ENCODE measurements at regions not wholly inside any gene's neighbourhood (a gene's known extent, or its start where the extent isn't known, plus 50 kb on each side); places are given as distances from the start of the nearest gene placed in this dataset.
"Not testable (repeated sequence)": the region's sequence is repeated elsewhere in the genome, so short reads cannot be mapped to it uniquely, and the experiment has no call there.

DNA sequence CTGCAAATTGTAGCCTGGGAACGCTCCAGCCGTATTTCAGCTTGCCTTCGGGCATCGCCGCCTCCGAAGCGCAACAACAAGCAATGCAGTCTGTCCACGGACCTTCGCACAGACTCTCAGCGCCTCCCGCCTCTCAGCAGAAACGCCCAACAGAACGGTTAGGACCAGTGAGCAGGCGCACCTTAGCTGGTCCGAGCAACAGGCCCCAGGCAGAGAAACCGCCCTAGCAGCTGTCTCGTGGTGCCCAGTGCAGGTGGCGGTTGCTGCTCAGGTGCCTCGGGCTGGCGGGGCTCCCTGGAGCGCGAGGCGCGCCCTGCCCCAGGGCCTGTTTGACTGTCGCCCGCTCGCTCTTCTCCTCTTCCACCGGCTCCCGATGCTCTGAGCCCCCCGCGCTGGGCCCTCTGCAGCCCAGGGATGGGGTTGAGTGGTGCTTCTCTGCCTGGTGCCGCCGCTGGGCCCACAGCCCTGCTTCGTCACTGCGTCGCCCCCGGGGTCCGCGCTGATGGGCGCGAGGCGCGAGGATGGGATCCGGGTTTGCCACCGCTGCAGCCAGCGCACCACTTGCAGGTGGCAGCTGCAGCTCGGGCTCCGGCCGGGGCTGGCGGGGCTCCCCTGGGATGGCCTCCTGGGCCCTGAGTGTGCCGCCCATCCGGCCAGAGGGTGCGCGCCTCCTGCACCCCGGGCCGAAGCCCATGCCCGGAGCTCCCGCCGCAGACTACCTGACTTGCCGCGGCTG, 268.4 kb upstream of the FRG2C start:
- no peak for DNase-seq

DNA sequence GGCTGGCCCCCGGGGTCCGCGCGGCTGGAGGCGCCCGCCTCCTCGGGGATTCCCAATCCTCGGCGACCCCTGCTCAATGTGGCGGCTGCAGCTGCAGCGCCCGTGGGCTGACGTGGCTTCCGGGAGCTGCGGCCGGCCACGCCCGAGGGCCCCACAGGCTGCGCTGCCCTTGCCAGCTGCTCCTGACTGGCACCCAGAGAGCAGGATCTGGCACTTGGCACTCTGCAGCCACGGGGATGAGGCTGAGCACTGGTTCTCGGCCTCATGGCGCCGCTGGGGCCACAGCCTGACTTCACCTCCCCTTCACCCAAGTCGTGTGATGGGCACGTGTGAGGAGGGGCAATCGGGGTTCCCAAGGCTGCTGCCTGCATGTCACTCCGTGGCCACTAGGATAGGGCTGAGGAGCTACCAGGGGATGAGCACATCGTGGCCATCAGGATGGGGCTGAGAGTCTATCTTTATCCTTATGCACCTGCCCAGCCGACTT, 267.8 kb upstream of the FRG2C start:
- no peak for DNase-seq

DNA sequence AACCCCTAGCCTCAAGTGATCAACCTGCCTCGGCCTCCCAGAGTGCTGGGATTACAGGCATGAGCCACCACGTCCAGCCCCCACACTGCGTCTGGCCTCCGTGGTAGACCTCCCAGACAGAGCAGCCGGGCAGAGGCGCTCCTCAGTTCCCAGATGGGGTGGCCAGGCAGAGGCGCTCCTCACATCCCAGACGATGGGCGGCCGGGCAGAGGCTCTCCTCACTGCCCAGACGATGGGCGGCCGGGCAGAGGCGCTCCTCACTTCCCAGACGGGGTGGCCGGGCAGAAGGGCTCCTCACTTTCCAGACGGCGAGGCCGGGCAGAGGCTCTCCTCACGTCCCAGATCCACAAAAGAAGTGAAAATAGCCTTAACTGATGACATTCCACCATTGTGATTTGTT, 266.6 kb upstream of the FRG2C start:
- DNase-seq: not testable (repeated sequence)

DNA sequence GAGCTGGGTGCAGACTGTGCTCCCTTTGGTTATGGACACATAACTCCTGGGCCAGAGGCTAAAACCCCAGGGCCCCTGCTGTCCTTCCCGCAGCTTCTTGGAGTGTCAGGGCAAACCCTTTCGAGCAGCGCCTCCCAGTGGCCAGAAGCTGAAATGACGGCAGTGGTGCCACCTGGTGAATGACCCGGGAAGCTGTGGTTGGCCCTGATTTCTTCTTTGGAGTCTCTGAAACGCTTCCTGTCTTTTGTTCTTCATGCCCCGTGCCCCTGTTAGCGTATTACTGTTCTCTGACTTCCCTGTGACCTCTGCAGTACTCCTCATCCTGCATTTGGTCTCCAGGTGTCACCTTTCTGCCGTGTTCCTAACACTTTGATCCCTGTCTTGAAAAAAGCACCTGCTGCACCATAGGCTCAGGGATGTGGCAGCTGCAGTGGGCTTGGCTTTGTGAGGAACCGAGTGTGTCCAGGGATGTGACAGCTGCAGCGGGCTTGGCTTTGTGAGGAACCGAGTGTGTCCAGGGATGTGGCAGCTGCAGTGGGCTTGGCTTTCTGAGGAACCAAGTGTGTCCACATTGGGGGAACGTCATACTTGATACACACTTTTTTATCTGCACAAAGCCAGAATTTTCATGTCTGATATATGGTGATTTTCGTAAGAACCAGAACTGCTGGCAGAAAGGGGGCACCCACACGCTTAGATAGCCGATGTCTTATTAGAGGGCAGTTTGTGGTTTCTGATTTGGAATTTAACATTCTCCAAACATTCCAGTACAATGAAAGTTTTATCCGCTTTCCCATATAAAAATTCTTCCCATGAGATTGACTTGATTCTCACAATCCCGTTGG, 241.8 kb upstream of the FRG2C start:
- not testable (repeated sequence) for DNase-seq

DNA sequence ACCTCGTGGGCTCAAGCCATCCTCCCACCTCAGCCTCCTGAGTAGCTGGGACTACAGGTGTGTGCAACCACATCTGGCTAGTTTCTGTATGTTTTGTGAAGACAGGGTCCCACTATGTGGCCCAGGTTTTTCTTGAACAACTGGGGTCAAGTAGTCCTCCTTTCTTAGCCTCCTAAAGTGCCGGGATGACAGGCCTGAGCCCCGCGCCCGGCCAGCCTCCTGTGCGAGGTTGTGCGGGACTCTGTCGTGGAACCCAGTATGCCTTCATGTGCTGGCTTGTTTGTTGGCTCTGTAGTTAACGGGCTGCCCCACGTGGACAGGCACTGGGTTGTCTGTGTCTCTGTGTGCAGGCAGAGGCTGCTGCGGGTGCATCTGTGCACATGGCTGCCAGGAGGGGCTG, 238.7 kb upstream of the FRG2C start:
- DNase-seq: not testable (repeated sequence)

DNA sequence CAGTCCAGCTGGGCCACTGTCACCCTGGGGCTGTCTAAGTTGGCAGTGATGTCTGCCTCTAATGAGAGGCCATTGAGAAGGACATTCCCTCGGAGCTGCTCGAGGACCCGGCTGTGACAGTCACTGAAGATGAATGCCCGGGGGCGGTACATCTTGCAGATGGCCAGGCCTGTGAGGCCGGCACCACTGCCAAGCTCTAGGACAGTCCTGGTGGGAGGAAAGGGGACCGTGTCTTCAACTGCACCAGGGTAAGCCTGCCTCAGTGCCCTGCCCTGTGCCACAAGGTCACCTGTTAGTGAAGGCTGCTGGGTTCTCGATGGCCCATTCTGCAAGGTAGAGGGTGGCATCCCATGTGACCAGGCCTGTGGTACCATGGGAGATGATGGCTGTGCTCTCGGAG, 236.6 kb upstream of the FRG2C start:
- DNase-seq: not testable (repeated sequence)

DNA sequence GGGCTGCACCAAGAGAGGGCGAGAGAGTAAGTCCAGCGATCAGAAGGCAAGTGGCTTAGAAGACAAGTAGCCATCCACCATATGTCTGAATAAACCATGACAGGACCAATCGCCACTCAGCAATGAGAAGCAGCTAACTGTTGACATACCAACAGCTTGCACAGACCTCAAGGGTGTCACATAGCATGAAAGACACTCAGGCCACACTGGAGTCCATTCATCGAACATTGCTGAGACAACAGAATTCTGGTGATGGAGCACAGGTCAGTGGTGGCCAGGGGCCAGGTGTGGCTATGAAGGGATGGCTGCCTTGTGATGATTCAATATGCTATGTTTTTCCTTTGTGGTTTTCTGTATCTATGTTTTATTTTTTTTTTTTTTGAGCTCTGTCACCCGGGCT, 236.2 kb upstream of the FRG2C start:
- DNase-seq: not testable (repeated sequence)

DNA sequence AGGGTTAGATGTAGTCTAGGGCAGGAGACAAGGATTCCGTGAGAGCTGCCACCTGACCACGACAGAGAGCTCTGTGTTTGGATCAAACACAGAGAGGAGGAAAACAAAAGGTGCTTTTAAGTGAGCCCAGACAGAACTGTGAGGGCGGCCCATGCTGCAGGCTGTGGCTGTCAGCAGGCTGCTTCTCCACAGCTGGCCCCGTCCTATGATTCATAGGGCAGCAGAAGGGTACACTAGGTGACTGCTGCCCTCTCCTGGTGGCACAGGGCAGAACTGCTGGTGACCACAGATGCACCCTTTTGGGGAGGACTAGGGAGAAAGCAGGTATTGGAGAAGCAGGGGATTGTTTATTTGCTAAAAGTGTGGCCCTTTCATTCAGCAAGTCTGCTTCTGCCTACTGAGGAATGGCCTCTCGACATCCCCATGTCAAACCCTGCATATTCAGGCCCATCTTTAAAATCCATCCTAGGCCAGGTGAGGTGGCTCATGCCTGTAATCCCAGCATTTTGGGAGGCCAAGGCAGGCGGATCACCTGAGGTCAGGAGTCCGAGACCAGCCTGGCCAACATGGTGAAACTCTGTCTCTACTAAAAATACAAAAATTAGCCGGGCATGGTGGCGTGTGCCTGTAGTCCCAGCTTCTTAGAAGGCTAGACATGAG, 234.4 kb upstream of the FRG2C start:
- DNase-seq: peak; percentile 64

DNA sequence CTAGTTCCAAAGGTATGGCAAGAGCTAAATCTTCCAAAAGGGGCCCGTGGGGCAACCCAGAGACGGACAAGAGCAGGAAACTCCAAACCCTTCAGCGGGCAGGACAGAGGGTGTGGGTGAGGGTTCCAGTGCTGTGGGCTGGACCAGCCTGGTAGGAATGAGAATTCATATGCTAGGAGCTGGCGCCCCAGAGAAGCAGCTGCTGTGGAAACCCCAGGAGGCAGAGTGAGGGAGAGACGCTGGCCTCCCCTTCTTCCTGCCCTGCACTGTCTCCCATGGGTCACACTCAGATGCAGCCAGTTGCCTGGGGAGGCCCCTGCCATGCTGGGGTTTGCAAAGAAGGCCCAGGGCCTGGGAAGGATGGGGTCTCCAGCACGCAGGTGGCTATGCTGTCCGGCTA, 233.7 kb upstream of the FRG2C start:
- not testable (repeated sequence) for DNase-seq

DNA sequence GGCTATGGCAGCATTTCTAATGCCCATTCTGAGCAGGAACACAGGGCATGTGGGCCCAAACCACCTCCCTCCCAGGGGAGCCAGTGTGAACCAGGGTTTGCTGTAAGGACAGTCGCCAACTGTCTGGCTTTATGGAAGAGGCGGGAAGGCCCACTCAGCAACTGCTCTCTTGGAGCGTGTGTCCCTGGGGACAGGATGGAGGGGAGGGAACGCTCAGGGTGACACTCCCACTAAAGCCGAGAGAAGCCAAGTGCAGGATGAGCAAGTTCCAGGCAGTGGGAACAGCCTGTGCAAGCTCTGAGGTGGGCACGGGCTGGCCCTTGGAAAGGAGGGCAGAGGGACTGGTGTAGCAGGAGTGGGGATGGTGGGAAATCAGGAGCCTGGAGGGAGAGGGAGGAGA, 233.0 kb upstream of the FRG2C start:
- DNase-seq: not testable (repeated sequence)

DNA sequence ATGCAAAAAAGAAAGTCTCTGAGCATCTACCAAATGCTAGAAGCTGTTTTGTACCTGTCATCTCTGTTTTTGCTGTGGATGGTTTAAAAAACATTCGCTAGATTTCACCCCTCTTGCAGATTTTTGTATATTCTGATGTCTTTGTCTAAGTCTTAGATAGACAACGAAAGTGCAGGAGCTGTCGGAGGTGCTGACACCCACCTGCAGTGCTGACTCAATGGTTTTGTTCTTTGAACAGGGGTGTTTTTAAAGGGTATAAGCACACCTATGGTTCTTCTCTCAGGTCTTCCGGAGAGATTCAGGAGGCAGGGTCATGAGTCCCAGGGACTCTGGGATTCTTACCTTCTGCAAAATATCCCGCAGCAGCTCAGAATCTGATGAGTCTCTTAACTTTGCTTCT, 231.7 kb upstream of the FRG2C start:
- not testable (repeated sequence) for DNase-seq

DNA sequence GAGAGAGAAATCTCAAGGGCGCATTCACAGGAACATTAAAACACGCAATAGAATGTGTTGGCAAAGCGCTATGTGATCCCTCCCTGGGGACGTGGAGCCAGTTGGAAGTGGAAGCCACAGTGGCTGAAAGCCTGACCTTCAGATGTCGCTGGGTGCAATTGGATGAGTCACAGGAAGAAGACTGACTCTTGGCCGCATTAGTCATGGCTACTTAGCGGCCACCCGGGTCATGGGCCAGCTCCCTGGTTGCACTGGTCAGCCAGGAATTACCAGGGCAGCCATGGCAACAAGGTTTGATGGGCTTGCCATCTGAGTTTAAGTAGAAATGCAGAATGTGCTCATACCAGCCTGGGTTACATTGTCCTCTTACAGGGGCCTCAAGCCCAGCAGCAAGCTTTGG, 231.2 kb upstream of the FRG2C start:
- DNase-seq: not testable (repeated sequence)

DNA sequence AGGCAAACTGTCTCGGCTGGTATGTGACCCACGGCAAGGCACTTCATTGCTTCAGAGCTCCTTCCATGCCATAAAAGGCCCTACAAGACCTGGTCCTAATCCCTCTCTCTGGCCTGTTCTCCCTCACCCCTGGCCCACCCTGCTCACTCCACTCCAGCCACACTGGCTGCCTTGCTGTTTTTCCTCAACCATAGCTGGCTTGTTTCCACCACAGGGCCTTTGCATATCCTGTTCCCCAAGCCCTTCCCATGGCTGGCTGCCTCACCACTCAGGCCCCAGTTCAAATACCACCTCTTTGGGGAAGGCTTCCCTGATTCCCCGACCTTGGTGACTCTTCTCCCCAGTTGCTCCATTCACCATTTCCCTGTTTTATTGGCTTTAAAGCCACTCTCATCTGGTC, 230.8 kb upstream of the FRG2C start:
- DNase-seq: not testable (repeated sequence)

DNA sequence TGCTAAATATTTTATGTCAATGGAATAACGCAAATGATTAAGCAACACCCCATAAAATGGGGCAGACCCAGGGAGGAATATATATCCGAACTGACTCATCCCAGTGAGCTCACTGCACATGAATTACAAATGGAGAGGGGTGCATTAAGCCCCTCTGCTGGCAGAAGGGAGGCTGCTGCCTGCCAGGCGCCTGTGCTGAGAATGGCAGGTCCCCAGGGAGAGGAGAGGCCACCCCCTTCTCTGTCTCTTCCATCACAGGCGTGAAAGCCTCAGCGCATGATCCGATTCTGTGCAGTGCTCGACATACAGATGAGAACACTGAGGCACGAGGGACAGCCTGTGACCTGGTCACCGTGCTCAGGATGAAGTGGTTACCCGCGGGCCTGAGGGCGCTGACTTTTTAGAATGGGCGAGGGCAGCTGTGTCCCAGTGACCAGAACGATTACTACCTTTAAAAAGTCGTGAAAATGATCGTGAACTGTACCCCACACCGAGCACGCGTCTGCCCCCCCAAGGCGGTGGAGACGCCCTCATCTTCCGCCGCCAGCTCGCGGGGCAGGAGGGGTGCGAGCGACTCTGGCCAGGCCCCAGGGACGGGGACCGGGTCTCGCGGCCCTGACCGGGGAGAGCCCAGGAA, 229.7 kb upstream of the FRG2C start:
- peak; percentile 23 for DNase-seq

DNA sequence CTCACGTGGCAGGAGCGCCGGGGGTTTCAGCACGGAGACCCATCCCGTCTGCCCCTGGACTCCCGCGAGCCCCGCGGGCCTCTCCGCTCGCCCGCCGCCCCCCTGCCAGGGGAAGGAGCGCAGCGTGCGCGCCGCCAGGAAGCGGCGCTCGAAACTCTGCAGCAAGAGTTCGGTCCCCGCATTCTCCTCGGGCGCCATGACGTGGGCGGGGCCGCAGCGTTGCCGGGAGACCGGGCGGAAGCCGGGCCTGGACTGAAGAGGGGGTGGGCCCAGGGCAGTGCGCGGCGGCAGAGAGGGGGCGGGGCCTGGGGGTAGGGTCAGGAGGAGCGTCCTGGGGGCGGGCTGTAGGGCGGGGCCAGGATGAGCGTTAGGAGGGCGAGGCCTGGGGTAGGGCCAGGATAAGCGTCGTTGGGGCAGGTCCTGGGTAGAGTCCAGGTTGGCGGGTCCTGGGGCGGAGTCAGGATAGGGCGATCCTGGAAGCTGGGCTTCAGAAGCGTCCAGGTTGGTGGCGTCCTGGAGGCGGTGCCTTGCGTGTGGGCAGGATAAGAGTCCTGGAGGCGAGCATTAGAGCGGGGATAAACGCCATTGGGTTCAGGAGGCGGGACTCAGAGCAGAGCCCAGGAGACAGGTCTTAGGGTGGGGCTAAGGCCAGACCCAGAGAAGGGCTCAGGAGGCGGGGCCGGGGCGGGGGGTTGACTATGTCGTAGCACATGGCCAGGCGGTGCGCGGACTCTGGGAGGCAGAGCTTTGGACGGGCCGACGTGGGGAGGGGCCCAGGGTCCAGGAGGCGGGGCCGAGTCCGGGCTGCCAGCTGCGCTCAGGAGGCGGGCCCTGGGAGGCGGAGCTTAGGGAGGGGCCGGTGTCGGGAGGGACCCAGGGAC, 229.0 kb upstream of the FRG2C start:
- DNase-seq: peak; percentile 99

DNA sequence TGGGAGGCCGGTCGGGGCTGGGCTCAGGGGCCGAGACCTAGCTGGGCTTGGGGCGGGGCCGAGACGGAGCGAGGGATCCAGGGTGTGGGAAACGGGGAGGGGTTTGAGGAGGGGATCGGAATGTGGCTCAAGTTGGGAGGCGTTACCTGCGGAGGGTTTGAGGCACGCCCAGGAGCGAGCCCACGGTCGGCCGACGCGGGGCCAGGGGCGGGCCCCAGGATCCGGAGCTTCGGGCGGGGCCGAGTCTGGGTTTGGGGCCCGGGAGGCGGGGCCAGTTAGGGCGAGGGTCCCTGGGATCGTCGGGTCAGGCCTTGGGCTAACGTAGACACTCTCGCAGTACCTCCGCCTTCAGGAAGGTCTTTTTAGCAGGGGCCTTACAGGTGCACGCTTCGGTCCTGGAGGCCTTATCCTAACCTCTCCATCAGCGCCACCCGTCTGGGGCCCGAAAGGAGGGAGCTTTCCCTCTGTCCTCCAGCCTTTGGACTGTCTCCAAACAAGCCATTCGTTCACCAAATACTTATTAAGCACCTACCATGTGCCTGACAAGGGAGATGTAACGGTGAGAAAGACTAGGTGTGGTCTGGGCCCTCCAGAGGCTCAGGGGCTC, 228.2 kb upstream of the FRG2C start:
- DNase-seq: not testable (repeated sequence)

DNA sequence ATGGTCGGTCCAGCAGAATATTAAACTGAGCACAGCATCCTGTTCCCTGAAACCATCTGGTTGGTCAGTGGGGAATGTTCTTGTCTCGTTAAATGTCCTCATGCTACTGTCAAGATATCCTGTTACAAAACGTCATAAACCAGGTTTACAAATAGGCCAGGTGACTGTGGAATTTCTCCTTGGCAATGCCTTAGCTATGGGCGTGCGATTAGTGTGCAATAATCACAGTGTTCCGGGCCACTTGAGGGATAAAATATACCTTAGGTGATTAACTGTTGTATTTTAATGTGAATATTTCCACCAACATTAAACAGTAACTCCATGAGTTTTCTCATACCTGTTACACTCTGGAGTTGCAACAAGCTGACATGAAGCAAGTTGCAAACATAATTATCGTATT, 223.1 kb upstream of the FRG2C start:
- not testable (repeated sequence) for DNase-seq

DNA sequence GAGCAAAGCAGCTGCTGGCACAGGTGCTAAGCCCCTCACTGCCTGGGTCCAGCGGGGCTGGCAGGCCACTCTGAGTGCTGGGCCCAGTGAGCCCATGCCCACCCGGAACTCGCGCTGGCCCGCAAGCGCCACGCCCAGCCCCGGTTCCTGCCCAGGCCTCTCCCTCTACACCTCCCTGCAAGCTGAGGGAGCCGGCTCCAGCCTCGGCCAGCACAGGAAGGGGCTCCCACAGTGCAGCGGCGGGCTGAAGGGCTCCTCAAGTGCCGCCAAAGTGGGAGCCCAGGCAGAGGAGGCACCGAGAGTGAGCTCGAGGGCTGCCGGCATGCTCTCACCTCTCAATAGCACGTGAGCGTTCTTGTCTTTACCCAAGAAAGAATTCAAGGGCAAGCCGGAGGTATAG, 219.5 kb upstream of the FRG2C start:
- DNase-seq: not testable (repeated sequence)

DNA sequence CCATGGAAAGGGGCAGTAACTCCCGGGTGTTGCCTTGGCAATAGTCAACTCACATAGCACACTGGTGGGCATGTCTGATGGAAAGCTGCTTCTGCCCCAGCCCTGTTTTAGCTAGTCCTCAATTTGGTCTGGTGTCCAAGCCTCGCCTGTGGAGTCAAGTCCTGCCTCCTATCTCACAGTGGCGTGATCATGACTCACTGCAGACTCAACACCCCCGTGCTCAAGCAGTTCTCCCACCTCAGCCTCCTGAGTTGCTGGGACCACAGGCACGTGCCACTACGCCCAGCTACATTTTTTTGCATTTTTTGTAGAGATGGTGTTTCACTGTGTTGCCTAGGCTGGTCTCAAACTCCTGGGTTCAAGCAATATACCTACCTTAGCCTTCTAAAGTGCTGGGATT, 218.9 kb upstream of the FRG2C start:
- DNase-seq: not testable (repeated sequence)

DNA sequence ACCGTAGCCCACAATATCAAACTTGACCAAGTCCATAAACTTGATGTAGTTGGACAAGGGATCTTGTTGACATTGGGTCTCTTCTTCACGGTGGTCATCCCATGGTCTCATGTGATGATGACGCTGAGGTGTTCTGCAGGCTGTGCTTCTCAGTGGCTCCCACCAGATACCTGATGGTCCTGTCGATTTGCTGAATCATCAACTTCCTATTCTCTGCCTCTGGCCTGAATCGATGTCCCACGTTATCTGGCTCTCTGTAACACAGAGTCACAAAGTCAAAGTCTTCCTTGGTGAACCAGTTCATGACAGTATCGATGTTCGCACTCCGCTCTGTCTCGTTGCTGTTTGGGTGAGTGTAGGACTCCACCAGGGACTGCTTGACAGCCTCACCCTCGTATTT, 217.2 kb upstream of the FRG2C start:
- DNase-seq: not testable (repeated sequence)

DNA sequence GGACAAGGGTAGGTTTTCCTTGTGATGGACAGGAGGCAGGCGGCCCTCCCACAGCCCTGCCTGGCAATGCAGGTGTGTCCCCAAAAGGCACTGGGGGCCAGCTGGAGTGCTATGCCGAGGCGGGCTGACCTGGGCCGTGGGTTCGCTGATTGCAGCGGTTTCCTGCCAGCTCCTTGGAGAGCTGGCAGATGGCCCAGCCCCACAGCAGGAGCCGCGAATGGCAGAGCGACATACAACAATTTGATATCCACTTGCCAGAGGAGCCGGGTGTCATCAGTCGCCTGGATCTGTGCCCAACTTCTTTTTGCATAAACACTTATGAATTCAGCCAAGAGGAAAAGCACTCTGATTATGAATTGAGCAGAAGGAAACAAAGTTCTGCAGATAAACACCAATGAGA, 210.8 kb upstream of the FRG2C start:
- not testable (repeated sequence) for DNase-seq

Data from activated gamma-delta T cell treated with Interleukin-2 at 50 U/mL for 16 hours (primary cell).